HG03108 (cell line): ENCODE measurements at regions not wholly inside any gene's neighbourhood (a gene's known extent, or its start where the extent isn't known, plus 50 kb on each side); places are given as distances from the start of the nearest gene placed in this dataset.

Experiments used
- ATAC-seq: cut with Tn5 transposase; IDR thresholded peaks from one replicate; pipeline ENCODE4 v1.9.1; 2021; ENCODE audit warnings: moderate library complexity; ENCODE audit not compliant: unreplicated experiment

- no peak for ATAC-seq
Measured at GRCh38 chr11:127269911-127270310, 269.3 kb upstream of the KIRREL3 start.

GRCh38 chr11:127268932-127269331 lies 268.4 kb upstream of the KIRREL3 start:
- no peak for ATAC-seq

- no peak for ATAC-seq
Measured at GRCh38 chr11:127268521-127268920, 268.0 kb upstream of the KIRREL3 start.

- ATAC-seq = no peak
Measured at GRCh38 chr11:127259102-127259501, 258.5 kb upstream of the KIRREL3 start.

GRCh38 chr11:127255209-127255608 lies 254.6 kb upstream of the KIRREL3 start:
- no peak for ATAC-seq

GRCh38 chr11:127252321-127252720 lies 251.8 kb upstream of the KIRREL3 start:
- ATAC-seq = no peak

- ATAC-seq = no peak
Measured at GRCh38 chr11:127249576-127249975, 249.0 kb upstream of the KIRREL3 start.

- no peak for ATAC-seq
Measured at GRCh38 chr11:127248476-127248875, 247.9 kb upstream of the KIRREL3 start.

- ATAC-seq = no peak
Measured at GRCh38 chr11:127247261-127247851, 246.8 kb upstream of the KIRREL3 start.

- ATAC-seq = no peak
Measured at GRCh38 chr11:127242676-127243075, 242.1 kb upstream of the KIRREL3 start.

- no peak for ATAC-seq
Measured at GRCh38 chr11:127238321-127238720, 237.8 kb upstream of the KIRREL3 start.

GRCh38 chr11:127236776-127237175 lies 236.2 kb upstream of the KIRREL3 start:
- no peak for ATAC-seq

- no peak for ATAC-seq
Measured at GRCh38 chr11:127233998-127234397, 233.4 kb upstream of the KIRREL3 start.

- no peak for ATAC-seq
Measured at GRCh38 chr11:127230392-127230791, 229.8 kb upstream of the KIRREL3 start.

GRCh38 chr11:127226949-127227348 lies 226.4 kb upstream of the KIRREL3 start:
- ATAC-seq = no peak

- ATAC-seq = no peak
Measured at GRCh38 chr11:127226380-127226779, 225.8 kb upstream of the KIRREL3 start.

- ATAC-seq = no peak
Measured at GRCh38 chr11:127225619-127226018, 225.0 kb upstream of the KIRREL3 start.

GRCh38 chr11:127224276-127224675 lies 223.7 kb upstream of the KIRREL3 start:
- ATAC-seq = no peak

GRCh38 chr11:127223633-127224032 lies 223.1 kb upstream of the KIRREL3 start:
- no peak for ATAC-seq

- ATAC-seq = no peak
Measured at GRCh38 chr11:127223026-127223425, 222.5 kb upstream of the KIRREL3 start.

GRCh38 chr11:127219704-127220103 lies 219.1 kb upstream of the KIRREL3 start:
- no peak for ATAC-seq

- ATAC-seq = no peak
Measured at GRCh38 chr11:127218275-127218608, 217.7 kb upstream of the KIRREL3 start.

- no peak for ATAC-seq
Measured at GRCh38 chr11:127217452-127218274, 217.1 kb upstream of the KIRREL3 start.
